Adrenal gland (tissue), 9 donors: ENCODE measurements at regions not wholly inside any gene's neighbourhood (a gene's known extent, or its start where the extent isn't known, plus 50 kb on each side); places are given as distances from the start of the nearest gene placed in this dataset.

Experiments
- DNase-seq, 7 donors: peaks; one replicate each; pipeline ENCODE4 v3.0.0-alpha.2; 2019 to 2020
- H3K27ac ChIP-seq, 5 donors: fragments of 200-600 bp; sonication (generic) in 4 of 5; 1 replicate in 3 of 5; 2 replicates in 2 of 5; pipeline versions ENCODE4 v1.5.1 to v1.8.0; 2016 to 2020; ENCODE audit warnings: mild to moderate bottlenecking in 1 of 5
- H3K27me3 ChIP-seq: fragments of 200-600 bp; 2 replicates; pipeline ENCODE4 v1.8.0; 2021
- H3K36me3 ChIP-seq, 2 donors: fragments of 200-600 bp; replicated peaks in 1 of 2; 1 replicate in 1 of 2; 2 replicates in 1 of 2; pipeline versions ENCODE4 v1.5.1 to v1.8.0; 2018 to 2022
- H3K4me1 ChIP-seq, 2 donors: fragments of 200-600 bp; replicated peaks in 1 of 2; 1 replicate in 1 of 2; 2 replicates in 1 of 2; pipeline versions ENCODE4 v1.5.1 to v1.8.0; 2018 to 2021
- H3K4me3 ChIP-seq, 4 donors: fragments of 200-600 bp; sonication (generic) in 3 of 4; one replicate each; pipeline ENCODE4 v1.5.1; 2016 to 2018
- H3K9me3 ChIP-seq, 3 donors: fragments of 200-600 bp; sonication (generic) in 1 of 3; replicated peaks in 1 of 3; 1 replicate in 2 of 3; 2 replicates in 1 of 3; pipeline versions ENCODE4 v1.5.1 to v1.8.0; 2016 to 2021
- POLR2A ChIP-seq, 2 donors: fragments of 450-650 bp; IDR thresholded peaks; one replicate each; pipeline ENCODE4 v1.6.1; 2017; ENCODE audit warnings: antibody characterized with exemption in 2 of 2, mild to moderate bottlenecking in 2 of 2, moderate library complexity in 1 of 2
- WGBS, 4 donors: extraction: QIAGEN DNeasy Blood & Tissue Kit in 2 of 4; methylation state at CpG; one replicate each; pipeline versions ENCODE4 v1.1.5 to v1.1.7; 2013 to 2017; 5-methylcytosine and 5-hydroxymethylcytosine counted together
- intact Hi-C, 2 donors: fragments of 100-400 bp; cut with DNase I; formaldehyde crosslinking; loops; one replicate each; pipeline versions ENCODE4 v1.14.1 to v1.15.0; 2022 to 2023
- TF ChIP-seq, protein P1 (sequence below), 6 experiments: fragments of 450-650 bp in 4 of 6; fragments of 200-600 bp in 2 of 6; sonication (generic) in 1 of 6; IDR thresholded peaks; 1 replicate in 5 of 6; 2 replicates in 1 of 6; pipeline versions ENCODE4 v1.5.1 to v1.8.0; 2016 to 2021; ENCODE audit warnings: antibody characterized with exemption in 6 of 6, mild to moderate bottlenecking in 2 of 6, moderate library complexity in 1 of 6
- donor health status: healthy with polysubstance abuse.
- donor health status: Bipolar disorder and iron deficiency.
- donor health status: DM: yes; HTN: yes; CAD: no.
- donor health status: DM: no; HTN: no; CAD: no.
- donor health status: DM: no; HTN: no; CAD: no.

DNA sequence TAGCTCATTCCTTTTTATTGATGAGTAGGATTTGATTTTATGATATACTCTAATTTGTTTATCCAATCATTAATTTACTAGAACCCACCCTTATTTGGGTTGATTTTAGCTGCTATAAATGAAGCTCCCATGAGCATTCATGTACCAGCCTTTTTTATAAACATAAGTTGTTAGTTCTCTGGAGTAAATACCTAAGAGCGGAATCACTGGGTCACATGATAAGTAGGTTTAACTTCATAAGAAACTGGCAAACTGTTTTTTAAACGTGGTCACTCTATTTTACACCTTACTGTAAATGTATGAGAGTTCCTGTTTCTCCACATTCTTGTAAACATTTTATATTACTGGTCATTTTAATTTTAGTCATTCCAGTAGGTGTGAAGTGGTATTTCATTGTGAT is 364.6 kb downstream of the NPR3 start:
- no peak for TF ChIP-seq POLR2A (IDR thresholded peaks at IDR 0.05)
- TF ChIP-seq, protein P1, sequence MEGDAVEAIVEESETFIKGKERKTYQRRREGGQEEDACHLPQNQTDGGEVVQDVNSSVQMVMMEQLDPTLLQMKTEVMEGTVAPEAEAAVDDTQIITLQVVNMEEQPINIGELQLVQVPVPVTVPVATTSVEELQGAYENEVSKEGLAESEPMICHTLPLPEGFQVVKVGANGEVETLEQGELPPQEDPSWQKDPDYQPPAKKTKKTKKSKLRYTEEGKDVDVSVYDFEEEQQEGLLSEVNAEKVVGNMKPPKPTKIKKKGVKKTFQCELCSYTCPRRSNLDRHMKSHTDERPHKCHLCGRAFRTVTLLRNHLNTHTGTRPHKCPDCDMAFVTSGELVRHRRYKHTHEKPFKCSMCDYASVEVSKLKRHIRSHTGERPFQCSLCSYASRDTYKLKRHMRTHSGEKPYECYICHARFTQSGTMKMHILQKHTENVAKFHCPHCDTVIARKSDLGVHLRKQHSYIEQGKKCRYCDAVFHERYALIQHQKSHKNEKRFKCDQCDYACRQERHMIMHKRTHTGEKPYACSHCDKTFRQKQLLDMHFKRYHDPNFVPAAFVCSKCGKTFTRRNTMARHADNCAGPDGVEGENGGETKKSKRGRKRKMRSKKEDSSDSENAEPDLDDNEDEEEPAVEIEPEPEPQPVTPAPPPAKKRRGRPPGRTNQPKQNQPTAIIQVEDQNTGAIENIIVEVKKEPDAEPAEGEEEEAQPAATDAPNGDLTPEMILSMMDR (IDR thresholded peaks at IDR 0.05) = no peak
- no peak overlapping the region for H3K27ac ChIP-seq
- no peak overlapping the region for H3K4me3 ChIP-seq
- no peaks in the 10 kb centered on the region for H3K27me3 ChIP-seq
- DNase-seq = no peak
- 67 to 76% (median 71%) methylated on average over 2 of the region's 2 CpGs for WGBS, 4 donors
- no peaks in the 10 kb centered on the region for H3K4me1 ChIP-seq
- no peaks in the 10 kb centered on the region for H3K36me3 ChIP-seq
- intact Hi-C loops = no loop called here
- H3K9me3 ChIP-seq = no peaks in the 10 kb centered on the region

- Histone ChIP-seq H3K9me3 (no peaks in the 10 kb centered on the region), H3K4me1 (no peaks in the 10 kb centered on the region), H3K27ac (no peak overlapping the region), H3K4me3 (no peak overlapping the region), H3K27me3 (no peaks in the 10 kb centered on the region), H3K36me3 (no peaks in the 10 kb centered on the region)
- TF ChIP-seq, protein P1 (IDR thresholded peaks at IDR 0.05) = no peak
- TF ChIP-seq POLR2A (IDR thresholded peaks at IDR 0.05) = no peak
- DNase-seq = no peak
- intact Hi-C loops = no loop called here
Measured at GRCh38 chr5:33079548-33079947, 361.2 kb upstream of the TARS1 start.

- Histone ChIP-seq H3K36me3 (no peaks in the 10 kb centered on the region), H3K9me3 (no peaks in the 10 kb centered on the region), H3K27ac (no peak overlapping the region), H3K27me3 (no peaks in the 10 kb centered on the region), H3K4me1 (no peaks in the 10 kb centered on the region), H3K4me3 (no peak overlapping the region)
- TF ChIP-seq POLR2A (IDR thresholded peaks at IDR 0.05) = no peak
- TF ChIP-seq, protein P1 (IDR thresholded peaks at IDR 0.05) = no peak
- no peak for DNase-seq
- intact Hi-C loops = no loop called here
- WGBS, 4 donors = 66 to 77% (median 73%) methylated on average over 4 of the region's 4 CpGs
Measured at GRCh38 chr5:33080287-33080686, 360.5 kb upstream of the TARS1 start.

- Histone ChIP-seq H3K9me3 (no peaks in the 10 kb centered on the region), H3K27ac (no peak overlapping the region), H3K4me1 (peaks cover 5% of the 10 kb centered on the region in 2 donors), H3K27me3 (no peaks in the 10 kb centered on the region), H3K4me3 (no peak overlapping the region), H3K36me3 (no peaks in the 10 kb centered on the region)
- WGBS, 4 donors = 71 to 76% (median 74%) methylated on average over 2 of the region's 2 CpGs
- intact Hi-C loops = no loop called here
- DNase-seq = no peak
- TF ChIP-seq, protein P1 (IDR thresholded peaks at IDR 0.05) = no peak
- no peak for TF ChIP-seq POLR2A (IDR thresholded peaks at IDR 0.05)
Measured at GRCh38 chr5:33088176-33088575, 352.6 kb upstream of the TARS1 start.
